ENCODE measurements at regions not wholly inside any gene's neighbourhood (a gene's known extent, or its start where the extent isn't known, plus 50 kb on each side); places are given as distances from the start of the nearest gene placed in this dataset.

DNA sequence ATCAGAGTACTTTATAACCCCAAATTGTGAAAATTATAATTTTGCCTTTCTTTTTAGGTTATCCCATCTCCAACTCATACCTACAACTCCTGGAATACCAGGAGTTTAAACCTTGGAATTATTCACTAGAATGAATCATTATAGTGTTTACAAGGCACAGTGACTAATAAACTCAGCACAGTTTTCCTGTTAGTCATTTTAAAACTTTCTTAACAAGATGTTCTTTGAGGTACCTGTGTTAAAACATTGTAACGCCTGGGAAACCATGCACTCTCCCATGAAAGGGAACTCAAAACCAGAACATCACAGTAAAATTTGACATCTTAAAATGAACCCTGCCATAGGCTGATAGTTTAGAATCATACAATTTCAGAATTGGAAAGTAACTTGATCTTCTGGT lies 132.4 kb upstream of the OSTN start:
- TF ChIP-seq, protein P1, sequence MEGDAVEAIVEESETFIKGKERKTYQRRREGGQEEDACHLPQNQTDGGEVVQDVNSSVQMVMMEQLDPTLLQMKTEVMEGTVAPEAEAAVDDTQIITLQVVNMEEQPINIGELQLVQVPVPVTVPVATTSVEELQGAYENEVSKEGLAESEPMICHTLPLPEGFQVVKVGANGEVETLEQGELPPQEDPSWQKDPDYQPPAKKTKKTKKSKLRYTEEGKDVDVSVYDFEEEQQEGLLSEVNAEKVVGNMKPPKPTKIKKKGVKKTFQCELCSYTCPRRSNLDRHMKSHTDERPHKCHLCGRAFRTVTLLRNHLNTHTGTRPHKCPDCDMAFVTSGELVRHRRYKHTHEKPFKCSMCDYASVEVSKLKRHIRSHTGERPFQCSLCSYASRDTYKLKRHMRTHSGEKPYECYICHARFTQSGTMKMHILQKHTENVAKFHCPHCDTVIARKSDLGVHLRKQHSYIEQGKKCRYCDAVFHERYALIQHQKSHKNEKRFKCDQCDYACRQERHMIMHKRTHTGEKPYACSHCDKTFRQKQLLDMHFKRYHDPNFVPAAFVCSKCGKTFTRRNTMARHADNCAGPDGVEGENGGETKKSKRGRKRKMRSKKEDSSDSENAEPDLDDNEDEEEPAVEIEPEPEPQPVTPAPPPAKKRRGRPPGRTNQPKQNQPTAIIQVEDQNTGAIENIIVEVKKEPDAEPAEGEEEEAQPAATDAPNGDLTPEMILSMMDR (IDR thresholded peaks at IDR 0.05) = no peak
- ChIA-PET CTCF (no interaction called here), POLR2A (no interaction called here)
- no peak for ATAC-seq (ENCODE audit: low read depth)
- DNase-seq = no peak
- H3K4me3 Mint-ChIP-seq = no peak overlapping the region
- peaks cover 2% of the 10 kb centered on the region for H3K27me3 Mint-ChIP-seq
- H3K9me3 Mint-ChIP-seq = no peaks in the 10 kb centered on the region
- no peak overlapping the region for H3K27ac Mint-ChIP-seq
- no peaks in the 10 kb centered on the region for H3K4me1 Mint-ChIP-seq
- intact Hi-C loops (cut with micrococcal nuclease) = no loop called here
- H3K36me3 Mint-ChIP-seq (ENCODE audit: low read depth) = no peaks in the 10 kb centered on the region

DNA sequence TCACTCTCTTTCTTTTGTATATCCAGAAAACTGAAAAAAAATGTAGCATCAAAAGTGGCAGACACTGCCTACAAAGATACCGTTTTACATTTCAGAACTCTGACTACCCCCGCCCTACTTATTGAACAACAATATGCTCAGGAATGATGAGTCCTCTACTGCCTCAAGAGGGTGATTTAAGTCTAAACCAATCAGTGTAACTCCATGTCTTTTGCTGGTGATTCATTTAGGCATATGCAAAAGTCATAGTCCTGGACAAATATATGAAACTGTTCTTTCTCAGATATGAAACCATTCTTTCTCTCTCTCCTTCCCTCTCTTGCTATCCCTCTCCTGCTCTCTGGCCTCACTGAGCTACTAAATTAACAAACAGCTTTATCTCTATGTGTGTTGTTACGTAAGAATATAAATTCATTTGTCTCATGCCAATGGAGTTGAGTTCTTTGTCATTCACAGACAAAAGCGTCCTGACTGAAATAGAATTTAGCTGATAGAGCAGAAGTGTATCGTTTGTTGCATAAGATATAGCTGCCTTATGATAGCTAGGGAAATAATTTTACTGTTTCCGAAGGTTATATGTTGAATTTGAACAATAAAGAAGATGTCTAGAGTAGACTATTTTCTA lies 133.7 kb upstream of the OSTN start:
- intact Hi-C loops (cut with micrococcal nuclease) = no loop called here
- CTCF ChIA-PET = no interaction called here

GRCh38 chr3:191051037-191051436 lies 148.0 kb upstream of the OSTN start:
- H3K36me3 Mint-ChIP-seq (ENCODE audit: low read depth) = no peaks in the 10 kb centered on the region
- H3K27ac Mint-ChIP-seq = no peak overlapping the region
- DNase-seq (no peak), ATAC-seq (ENCODE audit: low read depth) (no peak)
- POLR2A ChIA-PET = no interaction called here
- no peaks in the 10 kb centered on the region for H3K9me3 Mint-ChIP-seq
- CTCF ChIA-PET = interaction anchor here (1.0 to 2.0 kb wide), 4 partner anchors 25 to 1094 kb away, joined by 3 to 7 read pairs (median 6); no protein-coding TSS in a partner anchor
- no peaks in the 10 kb centered on the region for H3K4me1 Mint-ChIP-seq
- no peak overlapping the region for H3K4me3 Mint-ChIP-seq
- peaks cover 2% of the 10 kb centered on the region for H3K27me3 Mint-ChIP-seq
- TF ChIP-seq, protein P1 (IDR thresholded peaks at IDR 0.05) = no peak
- intact Hi-C loops (cut with micrococcal nuclease) = loop anchor here (2.0 to 10.0 kb wide), 2 partner anchors 166 to 1394 kb away; no protein-coding TSS in a partner anchor

More for the DNA sequence above, 133.7 kb upstream of the OSTN start:
- peaks cover 2% of the 10 kb centered on the region for H3K27me3 Mint-ChIP-seq
- no peak for ATAC-seq (ENCODE audit: low read depth)
- H3K4me3 Mint-ChIP-seq = no peak overlapping the region
- no peaks in the 10 kb centered on the region for H3K4me1 Mint-ChIP-seq
- TF ChIP-seq, protein P1 (IDR thresholded peaks at IDR 0.05) = no peak
- DNase-seq = no peak
- no peaks in the 10 kb centered on the region for H3K36me3 Mint-ChIP-seq (ENCODE audit: low read depth)
- no peaks in the 10 kb centered on the region for H3K9me3 Mint-ChIP-seq
- POLR2A ChIA-PET = no interaction called here
- H3K27ac Mint-ChIP-seq = no peak overlapping the region

- CTCF ChIA-PET = no interaction called here
- no peak for DNase-seq
- H3K27me3 Mint-ChIP-seq = peaks cover 2% of the 10 kb centered on the region
- no peaks in the 10 kb centered on the region for H3K9me3 Mint-ChIP-seq
- intact Hi-C loops (cut with micrococcal nuclease) = no loop called here
- H3K4me3 Mint-ChIP-seq = no peak overlapping the region
- no peak for ATAC-seq (ENCODE audit: low read depth)
- POLR2A ChIA-PET = no interaction called here
- TF ChIP-seq, protein P1 (IDR thresholded peaks at IDR 0.05) = no peak
- H3K27ac Mint-ChIP-seq = no peak overlapping the region
- no peaks in the 10 kb centered on the region for H3K4me1 Mint-ChIP-seq
- no peaks in the 10 kb centered on the region for H3K36me3 Mint-ChIP-seq (ENCODE audit: low read depth)
Observed at GRCh38 chr3:191047930-191048329, 151.1 kb upstream of the OSTN start.

- Mint-ChIP-seq H3K4me1 (no peaks in the 10 kb centered on the region), H3K27me3 (peaks cover 3% of the 10 kb centered on the region), H3K9me3 (no peaks in the 10 kb centered on the region), H3K4me3 (no peak overlapping the region), H3K36me3 (ENCODE audit: low read depth) (no peaks in the 10 kb centered on the region), H3K27ac (no peak overlapping the region)
- CTCF ChIA-PET = no interaction called here
- intact Hi-C loops (cut with micrococcal nuclease) = no loop called here
- DNase-seq = no peak
- POLR2A ChIA-PET = no interaction called here
- TF ChIP-seq, protein P1 (IDR thresholded peaks at IDR 0.05) = no peak
- no peak for ATAC-seq (ENCODE audit: low read depth)
Observed at GRCh38 chr3:191030929-191031328, 168.1 kb upstream of the OSTN start.

Data from activated B cell treated with CpG ODN at 0.5 μM for 24 hours (primary cell).